Cerebellar cortex (tissue), 1 donor: ENCODE measurements at regions not wholly inside any gene's neighbourhood (a gene's known extent, or its start where the extent isn't known, plus 50 kb on each side); places are given as distances from the start of the nearest gene placed in this dataset.
"Not testable (repeated sequence)": the region's sequence is repeated elsewhere in the genome, so short reads cannot be mapped to it uniquely, and the experiment has no call there.

Source experiments
- DNase-seq: peaks from one replicate; pipeline ENCODE4 v3.0.0-alpha.2; 2015; ENCODE audit warnings: low spot score

GRCh38 chr1:224061436-224061835 is 52.5 kb upstream of the FBXO28 start:
- DNase-seq, result no peak

- no peak for DNase-seq
These were observed 53.9 kb upstream of the FBXO28 start for GRCh38 chr1:224059897-224060427.

- DNase-seq, result no peak
These were observed 55.6 kb upstream of the FBXO28 start for GRCh38 chr1:224058303-224058702.

GRCh38 chr1:224057461-224058199 is 56.3 kb upstream of the FBXO28 start:
- no peak for DNase-seq

DNA sequence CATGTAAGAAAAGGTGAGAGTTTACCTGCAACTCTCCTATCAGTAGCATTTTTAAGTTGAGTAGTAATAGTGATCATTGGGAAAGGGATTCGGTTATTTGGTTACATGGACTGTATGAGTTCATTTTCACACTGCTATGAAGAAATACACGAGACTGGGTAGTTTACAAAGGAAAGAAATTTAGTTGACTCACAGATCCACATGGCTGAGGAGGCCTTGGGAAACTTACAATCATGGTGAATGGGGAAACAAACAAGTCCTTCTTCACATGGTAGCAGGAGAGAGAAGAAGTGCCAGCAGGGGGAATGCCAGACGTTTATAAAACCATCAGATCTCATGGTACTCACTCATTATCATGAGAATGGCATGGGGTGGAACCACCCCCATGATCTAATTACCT is 59.3 kb upstream of the FBXO28 start:
- DNase-seq, result no peak

GRCh38 chr1:224054012-224054411 is 59.9 kb upstream of the FBXO28 start:
- DNase-seq, result no peak

DNA sequence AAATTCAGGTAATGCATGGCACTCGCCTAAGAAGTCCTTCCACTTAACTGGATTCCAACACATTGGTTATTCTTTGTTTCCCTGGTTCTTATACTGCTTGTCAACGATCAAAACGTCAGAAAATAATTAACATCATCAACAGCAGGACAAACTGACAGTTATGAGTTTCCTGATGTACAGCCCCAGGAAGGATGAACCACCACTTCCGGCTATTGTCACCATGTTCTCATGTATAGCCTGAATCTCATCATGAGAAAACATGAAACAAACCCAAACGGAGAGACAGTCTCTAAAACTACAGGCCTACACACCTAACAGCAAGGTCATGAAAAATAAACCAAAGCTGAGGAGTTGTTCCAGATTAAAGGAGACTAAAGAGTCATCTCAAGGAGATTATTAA is 60.5 kb upstream of the FBXO28 start:
- DNase-seq, result no peak

GRCh38 chr1:224052772-224053171 is 61.1 kb upstream of the FBXO28 start:
- no peak for DNase-seq

- DNase-seq, result not testable (repeated sequence)
These were observed 62.1 kb upstream of the FBXO28 start for GRCh38 chr1:224051782-224052181.

- no peak for DNase-seq
These were observed 62.9 kb upstream of the FBXO28 start for GRCh38 chr1:224051086-224051406.

GRCh38 chr1:224047538-224047937 is 66.4 kb upstream of the FBXO28 start:
- DNase-seq, result no peak

DNA sequence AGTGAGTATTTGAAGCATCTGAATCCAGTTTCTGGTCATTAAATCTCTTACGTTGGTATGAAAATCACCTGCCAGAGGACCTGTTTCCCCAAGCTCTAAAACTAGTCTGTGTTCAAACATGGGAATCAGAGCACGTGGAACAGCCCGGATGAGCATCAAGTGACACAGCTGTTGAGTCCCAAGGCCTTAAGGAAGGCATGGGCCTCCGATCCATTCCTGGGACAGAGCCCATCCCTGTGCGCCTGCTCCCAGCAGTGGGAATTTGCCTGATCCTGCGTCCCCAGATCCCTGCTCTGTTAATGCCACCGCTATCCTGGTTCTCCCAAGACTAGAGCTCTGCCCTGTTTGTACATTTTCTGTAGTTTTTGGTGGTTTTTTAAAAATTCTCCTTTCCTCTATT is 68.4 kb upstream of the FBXO28 start:
- DNase-seq, result no peak

- no peak for DNase-seq
These were observed 69.5 kb upstream of the FBXO28 start for GRCh38 chr1:224044420-224044819.

GRCh38 chr1:224042557-224043118 is 71.3 kb upstream of the FBXO28 start:
- DNase-seq, result no peak

DNA sequence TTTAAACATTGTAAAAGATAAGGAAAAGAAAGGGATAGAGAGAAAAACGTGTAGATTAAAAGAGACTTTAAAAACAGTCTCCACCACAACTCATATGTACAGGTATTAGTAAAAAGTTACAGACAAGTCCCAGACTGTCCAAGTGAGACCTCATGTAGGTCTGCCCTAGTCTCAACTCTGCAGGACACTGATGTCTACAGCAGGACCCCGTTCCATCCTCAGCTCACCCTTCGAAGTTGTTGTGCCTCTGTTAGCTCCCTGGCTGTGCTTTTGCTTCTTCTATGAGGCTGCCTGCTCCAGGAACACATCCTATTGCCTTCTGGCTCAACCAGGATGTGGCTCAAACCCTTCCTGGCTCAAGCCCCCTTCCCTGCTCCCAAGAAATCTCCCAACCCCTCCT is 72.9 kb upstream of the FBXO28 start:
- DNase-seq, result peak; percentile 24

DNA sequence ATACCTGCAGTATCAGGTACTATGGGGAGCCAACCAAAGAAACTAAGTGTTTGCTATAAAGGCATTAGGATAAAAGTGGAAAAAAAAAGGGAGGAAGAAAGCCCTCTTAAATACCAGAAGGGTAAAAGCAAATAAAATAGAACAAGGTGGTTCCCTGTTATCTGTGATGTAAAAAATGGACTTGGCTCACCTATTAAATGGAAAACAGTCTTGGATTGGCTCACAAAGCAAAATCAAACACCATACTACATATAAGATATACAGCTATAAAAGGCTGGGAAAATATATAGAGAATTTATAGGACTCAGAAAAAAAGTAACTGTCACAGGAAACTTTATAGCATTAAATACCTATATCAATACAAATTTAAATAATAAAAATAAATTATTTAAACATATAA is 73.5 kb upstream of the FBXO28 start:
- not testable (repeated sequence) for DNase-seq

GRCh38 chr1:224040006-224040405 is 73.9 kb upstream of the FBXO28 start:
- DNase-seq, result not testable (repeated sequence)

DNA sequence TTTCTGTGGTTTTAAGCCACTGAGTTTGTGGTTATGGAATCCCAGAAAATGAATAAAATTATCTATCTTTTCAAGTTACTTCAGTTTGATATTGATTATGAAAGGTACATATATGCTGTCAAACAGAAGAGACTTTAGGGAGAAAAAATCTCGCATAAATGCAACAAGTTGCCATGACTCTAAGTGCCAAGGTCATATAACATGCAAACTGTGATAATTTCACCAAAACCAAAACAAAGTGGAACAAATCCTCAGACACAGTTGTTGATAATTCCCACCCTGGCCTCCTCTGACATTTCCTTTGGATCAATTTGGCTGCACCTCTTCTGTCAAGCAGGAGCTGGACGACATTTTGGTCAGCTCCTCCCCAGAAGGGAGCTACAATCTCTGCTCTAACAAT is 75.1 kb upstream of the FBXO28 start:
- DNase-seq, result not testable (repeated sequence)

DNA sequence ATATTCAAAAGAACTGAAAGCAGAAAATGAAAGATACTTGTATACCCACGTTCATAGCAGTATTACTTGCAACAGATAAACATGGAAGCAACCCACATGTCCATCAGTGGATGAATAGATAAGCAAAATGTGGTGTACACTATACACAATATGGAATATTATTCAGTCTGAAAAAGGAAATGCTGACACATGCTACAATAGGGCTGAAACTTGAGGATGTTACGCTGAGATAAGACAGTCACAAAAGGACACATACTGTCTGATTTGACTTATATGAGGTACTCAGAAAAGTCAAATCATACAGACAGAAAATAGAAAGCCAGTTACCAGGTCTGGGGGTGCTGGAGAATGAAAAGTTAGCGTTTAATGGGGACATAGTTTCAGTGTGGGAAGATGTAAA is 76.5 kb upstream of the FBXO28 start:
- DNase-seq, result not testable (repeated sequence)

GRCh38 chr1:224032608-224033276 is 81.2 kb upstream of the FBXO28 start:
- DNase-seq, result not testable (repeated sequence)

GRCh38 chr1:224031986-224032385 is 81.9 kb upstream of the FBXO28 start:
- DNase-seq, result not testable (repeated sequence)

GRCh38 chr1:224030257-224030656 is 83.7 kb upstream of the FBXO28 start:
- not testable (repeated sequence) for DNase-seq
